ENCODE measurements at regions not wholly inside any gene's neighbourhood (a gene's known extent, or its start where the extent isn't known, plus 50 kb on each side); places are given as distances from the start of the nearest gene placed in this dataset.
A peak's percentile ranks its signal among the peaks of the same experiment; 100 is the strongest.

DNA sequence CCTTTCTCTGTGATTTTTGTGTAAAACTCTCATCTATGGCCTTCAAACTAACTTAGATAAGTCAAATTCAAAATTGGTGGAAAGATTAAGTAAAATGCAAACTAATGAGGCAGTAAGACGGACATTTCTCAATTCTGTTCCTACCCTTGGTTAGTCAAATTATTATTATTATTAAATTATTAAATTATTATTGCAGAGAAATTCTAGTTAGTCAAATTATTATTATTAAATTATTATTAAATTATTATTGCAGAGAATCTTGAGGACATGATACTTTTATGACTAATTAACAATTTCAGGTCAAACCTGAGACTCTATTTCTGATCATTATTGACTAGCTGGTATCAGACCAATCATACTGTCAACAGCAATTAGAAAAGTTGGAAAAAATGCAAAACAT is 845.0 kb upstream of the NECTIN3 start:
- DNase-seq: no peak

- DNase-seq: no peak
Measured at GRCh38 chr3:110227991-110228390, 843.6 kb upstream of the NECTIN3 start.

DNA sequence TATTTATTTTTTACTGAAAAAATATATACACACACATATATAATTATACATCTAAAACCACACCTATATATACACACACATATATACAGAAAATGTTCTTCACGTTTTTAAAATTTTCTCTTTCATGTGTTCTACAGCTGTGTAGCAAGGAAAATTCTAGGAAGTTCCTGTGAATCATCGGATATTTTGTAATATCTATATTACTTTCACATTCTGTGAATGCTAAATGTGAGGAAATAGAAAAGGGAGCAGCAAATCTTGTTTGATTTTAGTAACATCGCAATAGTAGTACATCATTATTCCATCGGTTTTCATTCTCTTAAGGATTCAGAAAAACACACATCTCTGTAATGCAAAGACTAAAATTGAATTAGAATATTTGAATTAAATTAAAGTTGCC is 836.8 kb upstream of the NECTIN3 start:
- DNase-seq: no peak

- no peak for DNase-seq
Measured at GRCh38 chr3:110236976-110237610, 834.5 kb upstream of the NECTIN3 start.

- no peak for DNase-seq
Measured at GRCh38 chr3:110243081-110243480, 828.5 kb upstream of the NECTIN3 start.

DNA sequence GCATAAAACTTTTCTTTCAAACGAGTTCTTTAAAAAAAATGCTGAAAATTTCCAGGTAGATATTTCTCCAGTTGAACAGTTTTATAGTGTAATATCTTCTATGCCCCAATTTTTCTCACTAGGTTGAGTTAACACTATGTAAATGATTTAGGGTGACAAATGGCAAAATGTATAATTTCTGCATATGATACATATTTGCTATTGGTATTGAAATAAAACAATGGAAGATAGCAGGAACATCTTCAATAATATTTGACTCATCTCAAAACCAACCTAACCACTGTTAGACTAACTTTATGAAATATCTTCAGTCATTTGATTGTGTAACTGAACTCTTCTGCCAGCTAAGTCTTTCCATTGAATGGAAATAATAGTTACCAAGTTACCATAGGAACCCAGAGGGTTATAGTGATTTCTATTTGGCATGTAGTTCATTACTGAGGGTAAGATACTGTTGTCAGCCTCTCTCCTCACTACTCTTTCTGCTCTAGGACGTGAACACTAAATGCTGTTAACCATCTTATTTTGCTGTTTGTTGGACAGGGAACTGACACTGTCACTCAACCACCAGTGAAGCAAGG is 824.7 kb upstream of the NECTIN3 start:
- no peak for DNase-seq

GRCh38 chr3:110248666-110249065 is 823.0 kb upstream of the NECTIN3 start:
- no peak for DNase-seq

DNA sequence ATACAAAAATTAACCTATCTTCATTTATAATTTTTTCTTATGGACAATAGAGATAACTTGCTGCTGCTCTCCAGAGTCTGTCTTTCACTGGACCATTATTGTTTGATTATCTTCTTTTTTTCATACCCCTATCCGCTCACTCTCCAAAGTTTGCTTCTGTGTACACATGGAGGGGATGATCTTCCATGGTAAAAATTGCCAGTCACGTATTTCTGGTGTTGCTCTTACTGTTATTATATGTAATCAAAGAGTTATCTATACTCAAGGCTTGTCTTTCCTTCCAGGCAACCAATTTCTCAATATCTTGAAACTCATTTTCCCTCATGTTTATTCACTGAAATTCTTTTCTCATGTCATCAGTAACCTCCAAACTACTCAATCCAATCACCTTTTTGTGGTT is 817.8 kb upstream of the NECTIN3 start:
- no peak for DNase-seq

GRCh38 chr3:110254591-110254990 is 817.0 kb upstream of the NECTIN3 start:
- DNase-seq: no peak

- DNase-seq: no peak
Measured at GRCh38 chr3:110261141-110261540, 810.5 kb upstream of the NECTIN3 start.

DNA sequence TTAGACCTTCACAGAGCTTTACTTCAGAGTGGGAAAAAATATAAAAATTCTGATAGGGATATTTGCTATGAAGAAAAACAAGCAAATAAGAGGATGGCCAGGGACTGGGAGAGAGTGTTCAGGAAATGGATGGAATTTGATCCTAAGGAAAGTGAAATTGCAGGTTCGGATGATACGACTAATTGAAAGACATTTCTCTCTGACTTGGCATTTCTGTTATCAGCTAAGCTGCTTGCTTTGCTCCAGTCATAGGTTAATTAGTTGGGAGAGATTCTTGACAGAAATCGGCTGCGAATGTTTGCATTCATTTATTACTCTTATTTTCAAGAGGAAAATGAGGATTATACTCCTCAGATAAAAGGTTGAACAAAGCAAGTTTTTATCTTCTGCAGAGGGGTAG is 808.7 kb upstream of the NECTIN3 start:
- no peak for DNase-seq

GRCh38 chr3:110265302-110265701 is 806.3 kb upstream of the NECTIN3 start:
- no peak for DNase-seq

GRCh38 chr3:110267304-110267845 is 804.2 kb upstream of the NECTIN3 start:
- DNase-seq: no peak

DNA sequence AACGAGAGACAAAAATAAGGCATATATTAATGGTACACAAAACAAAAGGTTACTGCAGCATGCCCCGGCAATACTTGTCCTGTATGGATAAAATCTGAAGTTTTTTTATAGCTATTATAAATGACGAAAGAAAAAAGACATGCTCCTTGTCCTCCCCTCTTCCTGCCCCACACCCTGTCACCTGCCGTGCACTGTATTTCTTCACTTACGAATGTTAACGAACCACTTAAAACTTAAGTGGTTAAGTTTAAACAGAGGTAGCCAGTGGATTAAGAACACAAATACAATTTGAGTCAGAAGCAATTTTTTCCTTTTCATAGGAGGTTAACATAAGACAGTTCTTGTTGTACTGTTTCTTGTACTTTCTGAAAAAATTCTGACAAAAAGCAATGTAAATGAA is 799.1 kb upstream of the NECTIN3 start:
- DNase-seq: no peak

DNA sequence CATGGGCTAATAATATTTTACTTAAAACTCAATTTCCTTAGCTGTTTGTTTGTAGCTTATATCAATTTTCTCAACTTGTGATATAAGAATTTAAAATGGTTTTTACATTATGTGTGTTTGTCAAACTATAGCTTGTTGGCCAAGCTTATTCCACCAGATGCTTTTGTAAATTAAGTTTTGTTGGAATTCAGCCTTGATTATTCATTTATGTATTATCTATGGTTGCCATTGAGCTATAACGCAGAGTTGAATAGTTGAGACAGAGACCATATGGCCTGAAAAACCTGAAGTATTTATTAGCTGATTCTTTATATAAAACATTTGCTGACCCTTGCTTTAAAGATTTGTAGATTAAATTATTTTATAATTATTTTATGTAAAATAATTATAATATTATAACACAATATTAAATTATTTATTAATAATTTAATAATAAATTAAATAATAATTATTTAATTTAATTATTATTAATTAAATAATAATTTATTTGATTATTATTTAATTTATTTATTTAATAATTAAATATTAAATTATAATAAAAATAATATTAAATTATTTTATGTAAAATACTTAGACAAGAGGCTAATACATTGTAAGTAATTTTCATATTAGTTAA is 779.6 kb upstream of the NECTIN3 start:
- no peak for DNase-seq

DNA sequence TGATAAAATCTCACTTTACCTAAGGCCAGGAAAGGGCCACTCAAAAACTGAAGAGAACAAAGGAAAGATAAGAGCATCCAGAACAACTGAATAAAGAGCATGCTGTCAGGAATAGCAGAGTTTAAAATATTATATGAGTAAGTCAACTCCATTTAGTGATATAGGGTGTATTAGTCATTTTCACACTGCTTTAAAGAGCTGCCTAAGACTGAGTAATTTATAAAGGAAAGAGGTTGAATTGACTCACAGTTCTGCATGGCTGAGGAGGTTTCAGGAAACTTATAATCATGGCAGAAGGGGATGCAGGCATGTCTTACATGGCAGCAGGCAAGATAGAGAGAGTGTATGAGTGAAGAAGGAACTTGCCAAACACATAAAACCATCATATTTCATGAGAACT is 778.0 kb upstream of the NECTIN3 start:
- no peak for DNase-seq

GRCh38 chr3:110296885-110297284 is 774.7 kb upstream of the NECTIN3 start:
- no peak for DNase-seq

GRCh38 chr3:110301781-110302180 is 769.8 kb upstream of the NECTIN3 start:
- no peak for DNase-seq

GRCh38 chr3:110307065-110307809 is 764.4 kb upstream of the NECTIN3 start:
- no peak for DNase-seq

- DNase-seq: no peak
Measured at GRCh38 chr3:110311541-110311940, 760.1 kb upstream of the NECTIN3 start.

DNA sequence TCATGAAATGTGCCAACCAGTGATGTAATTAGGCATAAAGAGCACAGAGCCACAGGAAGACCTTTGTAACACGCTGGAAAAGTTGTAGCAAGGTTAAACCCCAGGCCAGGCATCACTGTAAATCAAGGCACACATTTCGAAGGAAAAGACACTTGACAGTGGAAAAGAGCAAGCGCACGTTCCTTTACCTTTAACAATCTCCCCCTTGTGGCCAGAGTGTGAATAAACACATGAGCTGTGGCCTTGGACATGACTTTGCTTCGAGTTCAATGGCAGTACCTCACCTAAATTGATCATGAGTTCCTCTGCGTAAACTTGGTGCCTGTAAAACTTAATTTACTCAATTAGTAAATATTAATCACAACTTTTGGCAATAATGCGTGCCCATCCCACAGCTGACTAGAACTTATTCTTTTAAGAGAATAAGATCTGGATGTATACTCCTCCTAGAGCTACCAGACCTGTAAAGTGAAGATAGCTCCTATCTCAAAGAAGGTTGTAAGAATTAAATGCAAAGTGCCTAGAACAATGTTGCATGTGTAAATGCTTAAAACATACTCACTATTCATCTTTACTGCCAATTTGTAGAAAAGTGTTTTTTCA is 757.0 kb upstream of the NECTIN3 start:
- DNase-seq: peak in 20 of 51 donors; percentile 1 to 45 (median 4)

- no peak for DNase-seq
Measured at GRCh38 chr3:110318108-110318507, 753.5 kb upstream of the NECTIN3 start.
